Lower leg skin (tissue), 4 donors: ENCODE measurements at regions not wholly inside any gene's neighbourhood (a gene's known extent, or its start where the extent isn't known, plus 50 kb on each side); places are given as distances from the start of the nearest gene placed in this dataset.

ENCODE experiments used
- DNase-seq, 2 donors: peaks; one replicate each; pipeline ENCODE4 v3.0.0-alpha.2; 2019; ENCODE audit warnings: low spot score in 2 of 2
- H3K4me3 ChIP-seq: fragments of 200-600 bp; sonication (generic); 2 replicates; pipeline ENCODE4 v1.5.1; 2017; ENCODE audit warnings: mild to moderate bottlenecking, low read depth; ENCODE audit not compliant: poor library complexity, severe bottlenecking
- CTCF ChIP-seq, 3 donors: fragments of 450-650 bp; IDR thresholded peaks; one replicate each; pipeline ENCODE4 v1.5.1; 2016; ENCODE audit warnings: antibody characterized with exemption in 3 of 3, mild to moderate bottlenecking in 3 of 3, moderate library complexity in 2 of 3
- POLR2A ChIP-seq, 2 donors: fragments of 450-650 bp; IDR thresholded peaks; one replicate each; pipeline ENCODE4 v1.6.1; 2016 to 2017; ENCODE audit warnings: antibody characterized with exemption in 2 of 2, mild to moderate bottlenecking in 1 of 2, moderate library complexity in 1 of 2
- WGBS, 2 donors: methylation state at CpG; one replicate each; pipeline ENCODE4 v1.1.5; 2018; 5-methylcytosine and 5-hydroxymethylcytosine counted together
- intact Hi-C: fragments of 100-400 bp; cut with DNase I; formaldehyde crosslinking; loops from one replicate; pipeline ENCODE4 v1.15.0; 2023; ENCODE audit warnings: low total_unique reads

- no peak for DNase-seq
- TF ChIP-seq POLR2A (IDR thresholded peaks at IDR 0.05) (no peak), CTCF (IDR thresholded peaks at IDR 0.05) (no peak)
- intact Hi-C loops, result no loop called here
- no peak overlapping the region for H3K4me3 ChIP-seq
- WGBS, 2 donors, result 92 to 93% methylated on average over 2 of the region's 2 CpGs
Measured at GRCh38 chr9:87113874-87114273, 166.6 kb upstream of the GAS1 start.

- no peak for DNase-seq
- 48 to 63% methylated on average over 1 of the region's 1 CpG for WGBS, 2 donors
Measured at GRCh38 chr9:87115785-87116184, 168.5 kb upstream of the GAS1 start.

GRCh38 chr9:87116492-87116891 is 169.2 kb upstream of the GAS1 start:
- 80 to 99% methylated on average over 2 to 3 of the region's 3 CpGs for WGBS, 2 donors
- intact Hi-C loops, result no loop called here
- TF ChIP-seq POLR2A (IDR thresholded peaks at IDR 0.05), result no peak
- no peak for TF ChIP-seq CTCF (IDR thresholded peaks at IDR 0.05)

More at GRCh38 chr9:87115785-87116184, 168.5 kb upstream of the GAS1 start:
- intact Hi-C loops, result no loop called here
- TF ChIP-seq CTCF (IDR thresholded peaks at IDR 0.05), result no peak
- no peak for TF ChIP-seq POLR2A (IDR thresholded peaks at IDR 0.05)
- H3K4me3 ChIP-seq, result no peak overlapping the region

DNA sequence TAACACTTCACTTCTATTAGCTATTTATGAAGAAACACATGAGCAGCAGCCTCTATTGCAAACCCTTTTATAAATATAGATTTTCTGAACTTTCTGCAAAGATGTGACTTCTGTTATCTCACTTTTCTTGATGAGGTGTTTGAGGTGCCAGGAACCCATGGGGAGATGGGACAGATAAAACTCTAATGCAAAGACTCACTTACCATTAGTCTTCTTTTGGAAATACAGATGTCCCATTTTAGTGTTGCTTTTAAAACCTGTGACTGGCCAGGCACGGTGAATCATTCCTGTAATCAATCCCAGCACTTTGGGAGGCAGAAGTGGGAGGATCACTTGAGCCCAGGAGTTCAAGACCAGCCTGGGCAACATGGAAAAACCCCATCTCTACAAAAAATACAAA is 171.3 kb upstream of the GAS1 start:
- no peak for TF ChIP-seq POLR2A (IDR thresholded peaks at IDR 0.05)
- no peak for TF ChIP-seq CTCF (IDR thresholded peaks at IDR 0.05)
- intact Hi-C loops, result no loop called here
- 41 to 53% methylated on average over 1 of the region's 1 CpG for WGBS, 2 donors
- H3K4me3 ChIP-seq, result no peak overlapping the region
- no peak for DNase-seq

More at GRCh38 chr9:87116492-87116891, 169.2 kb upstream of the GAS1 start:
- no peak overlapping the region for H3K4me3 ChIP-seq
- DNase-seq, result no peak

DNA sequence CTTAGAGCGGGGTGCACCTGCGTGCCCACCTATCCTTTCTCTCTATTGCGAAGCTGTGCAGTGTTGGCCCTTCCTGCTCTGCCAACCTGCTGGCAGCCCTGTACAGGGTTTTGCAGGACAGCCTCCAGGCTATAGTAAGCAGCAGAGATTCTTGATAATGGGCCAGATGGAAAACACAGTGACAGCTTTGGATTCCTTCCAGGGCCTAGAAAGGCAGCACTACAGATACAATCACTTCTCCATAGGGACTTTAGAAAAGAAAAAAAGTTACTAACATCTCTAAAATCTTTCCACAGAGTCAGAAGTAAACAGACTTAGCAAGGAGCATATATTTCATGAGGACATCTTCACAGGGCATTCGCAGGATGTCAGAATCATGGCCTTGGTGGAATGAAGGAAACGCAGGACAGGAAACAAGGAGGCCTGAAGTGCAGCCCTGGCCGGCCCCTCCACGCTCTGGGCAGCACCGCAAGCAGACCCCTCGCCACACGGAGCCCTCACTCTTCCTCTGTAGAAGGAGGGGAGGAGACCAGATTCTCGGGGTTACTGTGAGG is 172.1 kb upstream of the GAS1 start:
- H3K4me3 ChIP-seq, result no peak overlapping the region
- no peak for TF ChIP-seq CTCF (IDR thresholded peaks at IDR 0.05)
- TF ChIP-seq POLR2A (IDR thresholded peaks at IDR 0.05), result no peak
- WGBS, 2 donors, result 57 to 68% methylated on average over 11 of the region's 11 CpGs
- intact Hi-C loops, result no loop called here
- no peak for DNase-seq

GRCh38 chr9:87120610-87121009 is 173.3 kb upstream of the GAS1 start:
- TF ChIP-seq CTCF (IDR thresholded peaks at IDR 0.05) (no peak), POLR2A (IDR thresholded peaks at IDR 0.05) (no peak)
- no peak for DNase-seq
- no peak overlapping the region for H3K4me3 ChIP-seq
- WGBS, 2 donors, result 85 to 92% methylated on average over 5 of the region's 5 CpGs
- intact Hi-C loops, result no loop called here
